Liver (tissue), 3 donors: ENCODE measurements at regions not wholly inside any gene's neighbourhood (a gene's known extent, or its start where the extent isn't known, plus 50 kb on each side); places are given as distances from the start of the nearest gene placed in this dataset.

Experiments
- FOXA1 ChIP-seq: IDR thresholded peaks from 2 replicates; pipeline ENCODE4 v1.6.1; 2016; ENCODE audit warnings: antibody characterized with exemption
- RAD21 ChIP-seq, 2 donors: IDR thresholded peaks; 2 replicates each; pipeline ENCODE4 v1.6.1; 2016; ENCODE audit warnings: antibody characterized with exemption in 2 of 2, mild to moderate bottlenecking in 2 of 2
- YY1 ChIP-seq: IDR thresholded peaks from 2 replicates; pipeline ENCODE4 v1.6.1; 2016; ENCODE audit warnings: antibody characterized with exemption, mild to moderate bottlenecking
- TF ChIP-seq, protein P1 (sequence below): fragments of 150-350 bp; IDR thresholded peaks from 2 replicates; pipeline ENCODE4 v1.5.1; 2017; ENCODE audit warnings: improper control_type of control experiment, low read depth, low read length; ENCODE audit not compliant: missing input control
- TF ChIP-seq, protein P2 (sequence below): IDR thresholded peaks from 2 replicates; pipeline ENCODE4 v1.6.1; 2016; ENCODE audit warnings: antibody characterized with exemption
- donor health status: healthy.
- donor health status: healthy.

DNA sequence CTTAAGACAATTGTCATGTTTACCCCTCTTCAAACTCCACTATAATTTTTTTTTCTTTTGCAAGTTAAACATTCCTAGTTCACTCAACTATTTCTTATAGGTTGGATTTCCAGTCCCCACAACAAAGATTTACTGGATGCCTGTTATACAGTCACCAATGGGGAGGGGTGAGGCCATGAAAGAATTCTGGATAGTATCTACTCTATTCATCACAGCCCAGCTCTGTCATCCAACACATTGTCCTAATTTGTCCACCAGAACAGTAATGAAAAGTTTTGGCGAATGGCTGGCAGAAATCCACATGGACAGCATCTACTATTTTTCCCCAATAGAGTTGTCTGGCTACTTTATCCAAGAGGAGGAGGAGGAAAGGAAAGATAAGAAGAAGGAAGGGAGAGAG lies 192.7 kb upstream of the S100G start:
- TF ChIP-seq RAD21 (IDR thresholded peaks at IDR 0.05) (no peak), YY1 (no peak), FOXA1 (no peak)
- TF ChIP-seq, protein P1, sequence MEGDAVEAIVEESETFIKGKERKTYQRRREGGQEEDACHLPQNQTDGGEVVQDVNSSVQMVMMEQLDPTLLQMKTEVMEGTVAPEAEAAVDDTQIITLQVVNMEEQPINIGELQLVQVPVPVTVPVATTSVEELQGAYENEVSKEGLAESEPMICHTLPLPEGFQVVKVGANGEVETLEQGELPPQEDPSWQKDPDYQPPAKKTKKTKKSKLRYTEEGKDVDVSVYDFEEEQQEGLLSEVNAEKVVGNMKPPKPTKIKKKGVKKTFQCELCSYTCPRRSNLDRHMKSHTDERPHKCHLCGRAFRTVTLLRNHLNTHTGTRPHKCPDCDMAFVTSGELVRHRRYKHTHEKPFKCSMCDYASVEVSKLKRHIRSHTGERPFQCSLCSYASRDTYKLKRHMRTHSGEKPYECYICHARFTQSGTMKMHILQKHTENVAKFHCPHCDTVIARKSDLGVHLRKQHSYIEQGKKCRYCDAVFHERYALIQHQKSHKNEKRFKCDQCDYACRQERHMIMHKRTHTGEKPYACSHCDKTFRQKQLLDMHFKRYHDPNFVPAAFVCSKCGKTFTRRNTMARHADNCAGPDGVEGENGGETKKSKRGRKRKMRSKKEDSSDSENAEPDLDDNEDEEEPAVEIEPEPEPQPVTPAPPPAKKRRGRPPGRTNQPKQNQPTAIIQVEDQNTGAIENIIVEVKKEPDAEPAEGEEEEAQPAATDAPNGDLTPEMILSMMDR = no peak
- TF ChIP-seq, protein P2, sequence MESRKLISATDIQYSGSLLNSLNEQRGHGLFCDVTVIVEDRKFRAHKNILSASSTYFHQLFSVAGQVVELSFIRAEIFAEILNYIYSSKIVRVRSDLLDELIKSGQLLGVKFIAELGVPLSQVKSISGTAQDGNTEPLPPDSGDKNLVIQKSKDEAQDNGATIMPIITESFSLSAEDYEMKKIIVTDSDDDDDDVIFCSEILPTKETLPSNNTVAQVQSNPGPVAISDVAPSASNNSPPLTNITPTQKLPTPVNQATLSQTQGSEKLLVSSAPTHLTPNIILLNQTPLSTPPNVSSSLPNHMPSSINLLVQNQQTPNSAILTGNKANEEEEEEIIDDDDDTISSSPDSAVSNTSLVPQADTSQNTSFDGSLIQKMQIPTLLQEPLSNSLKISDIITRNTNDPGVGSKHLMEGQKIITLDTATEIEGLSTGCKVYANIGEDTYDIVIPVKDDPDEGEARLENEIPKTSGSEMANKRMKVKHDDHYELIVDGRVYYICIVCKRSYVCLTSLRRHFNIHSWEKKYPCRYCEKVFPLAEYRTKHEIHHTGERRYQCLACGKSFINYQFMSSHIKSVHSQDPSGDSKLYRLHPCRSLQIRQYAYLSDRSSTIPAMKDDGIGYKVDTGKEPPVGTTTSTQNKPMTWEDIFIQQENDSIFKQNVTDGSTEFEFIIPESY = no peak
